K562 (cell line): ENCODE measurements at regions not wholly inside any gene's neighbourhood (a gene's known extent, or its start where the extent isn't known, plus 50 kb on each side); places are given as distances from the start of the nearest gene placed in this dataset.

Source experiments
- ATAC-seq: fragments of 200-7000 bp; cut with Tn5 transposase; 3 replicates; pipeline ENCODE4 v1.9.1; 2020; ENCODE audit warnings: moderate library complexity
- BruUV-seq: library from RNA; stranded (reverse); fragments of 400-500 nt; replicated peaks from 2 replicates; lab custom pipeline; 2021; lab: Mats Ljungman, UMichigan
- CTCF ChIA-PET: fragments of 300-600 bp; formaldehyde crosslinking; extraction: SDS; loops from one replicate; lab custom pipeline; 2021; ENCODE audit warnings: low intra/inter-chr PET ratio; lab: Yijun Ruan, JAX
- POLR2A ChIA-PET: fragments of 300-600, 350-650 bp; sonication (Branson Sonifier 250); formaldehyde crosslinking; extraction: SDS; loops from one replicate; lab custom pipeline; 2021; ENCODE audit warnings: antibody characterized with exemption, inconsistent platforms; lab: Yijun Ruan, JAX
- DNase-seq, 4 experiments: peaks; one replicate each; pipeline versions ENCODE4 v3.0.0 to v3.0.0-alpha.2; 2011 to 2018; ENCODE audit warnings: low spot score in 3 of 4, mixed read lengths in 3 of 4; ENCODE audit errors: extremely low read depth in 1 of 4
- FAIRE-seq: peaks from 2 replicates; lab custom pipeline; 2011; peaks lifted over from hg19 to GRCh38; lab: Jason Lieb, UNC
- H2AFZ ChIP-seq: 2 replicates; pipeline ENCODE4 v1.6.0; 2011; ENCODE audit warnings: low read depth, low read length, control low read depth, inconsistent platforms
- H3K27ac ChIP-seq: fragments of 200-600 bp; 3 replicates; pipeline ENCODE4 v1.8.0; 2011; ENCODE audit warnings: low read depth, mild to moderate bottlenecking, control low read depth, inconsistent platforms, low read length, moderate library complexity, mixed read lengths; ENCODE audit errors: extremely low read depth
- H3K27me3 ChIP-seq, 2 experiments: fragments of 300-600 bp in 1 of 2; 2 replicates in 1 of 2; 3 replicates in 1 of 2; pipeline versions ENCODE4 v1.6.0 to v1.8.0; 2011; ENCODE audit warnings: inconsistent platforms in 2 of 2, low read length in 2 of 2, mild to moderate bottlenecking in 1 of 2, mixed read lengths in 1 of 2, moderate library complexity in 1 of 2; ENCODE audit not compliant: control insufficient read depth in 2 of 2, insufficient read depth in 2 of 2
- H3K36me3 ChIP-seq: fragments of 300-600 bp; 3 replicates; pipeline ENCODE4 v1.8.0; 2011; ENCODE audit warnings: mild to moderate bottlenecking, low read length, inconsistent platforms; ENCODE audit not compliant: control insufficient read depth, insufficient read depth
- H3K4me1 ChIP-seq, 2 experiments: fragments of 200-600 bp in 1 of 2; replicated peaks in 1 of 2; 2 replicates in 1 of 2; 3 replicates in 1 of 2; pipeline versions ENCODE4 v1.5.1 to v1.8.0; 2011; ENCODE audit warnings: inconsistent platforms in 2 of 2, low read length in 2 of 2, mild to moderate bottlenecking in 1 of 2, mixed read lengths in 1 of 2, moderate library complexity in 1 of 2; ENCODE audit not compliant: control insufficient read depth in 2 of 2, insufficient read depth in 2 of 2
- H3K4me2 ChIP-seq: 2 replicates; pipeline ENCODE4 v1.6.1; 2011; ENCODE audit warnings: low read length, control low read depth, inconsistent platforms, mixed read lengths; ENCODE audit not compliant: insufficient read depth
- H3K4me3 ChIP-seq: fragments of 200-600 bp; sonication (generic), shearing (Covaris generic); 2 replicates; pipeline ENCODE4 v1.5.1; 2016; ENCODE audit warnings: control low read depth, inconsistent platforms
- H3K79me2 ChIP-seq: fragments of 200-600 bp; 3 replicates; pipeline ENCODE4 v1.8.0; 2011; ENCODE audit warnings: low read length, inconsistent platforms; ENCODE audit not compliant: control insufficient read depth, insufficient read depth
- H3K9ac ChIP-seq, 2 experiments: 2 replicates each; pipeline versions ENCODE4 v1.6.0 to v1.6.1; 2011; ENCODE audit warnings: low read depth in 2 of 2, low read length in 2 of 2, control low read depth in 1 of 2, inconsistent platforms in 1 of 2, mild to moderate bottlenecking in 1 of 2, mixed read lengths in 1 of 2; ENCODE audit not compliant: insufficient read depth in 1 of 2
- H3K9me1 ChIP-seq: one replicate; pipeline ENCODE4 v1.6.0; 2011; ENCODE audit warnings: inconsistent platforms, mild to moderate bottlenecking, low read length, moderate library complexity; ENCODE audit not compliant: control insufficient read depth, insufficient read depth
- H3K9me3 ChIP-seq: replicated peaks from 2 replicates; pipeline ENCODE4 v1.5.1; 2011; ENCODE audit warnings: low read depth, low read length, inconsistent platforms; ENCODE audit not compliant: control insufficient read depth, insufficient read depth
- H4K20me1 ChIP-seq: replicated peaks from 2 replicates; pipeline ENCODE4 v1.6.1; 2011; ENCODE audit warnings: low read length, inconsistent platforms, mixed read lengths; ENCODE audit not compliant: control insufficient read depth, insufficient read depth
- CBFB ChIP-seq: sonication (generic); formaldehyde crosslinking; IDR thresholded peaks from 2 replicates; pipeline ENCODE4 v1.4.0; 2020; ENCODE audit warnings: mild to moderate bottlenecking, missing genetic modification reagents
- CREBBP ChIP-seq: IDR thresholded peaks from one replicate; pipeline ENCODE4 v1.6.1; 2012; ENCODE audit warnings: low read depth, mild to moderate bottlenecking, control low read depth, inconsistent platforms, low read length
- POLR2AphosphoS2 ChIP-seq: IDR thresholded peaks from 2 replicates; pipeline ENCODE4 v1.6.1; 2012; ENCODE audit warnings: low read length, improper control_type of control experiment
- RHOXF2B ChIP-seq: fragments of 250-450 bp; sonication (Bioruptor Pico); conservative IDR thresholded peaks from 2 replicates; pipeline ENCODE4 v1.5.1; 2021
- RUNX1 ChIP-seq: sonication (generic); IDR thresholded peaks from 2 replicates; pipeline ENCODE4 v1.6.1; 2016; ENCODE audit warnings: antibody characterized with exemption, low read depth
- SMAD1 ChIP-seq: fragments of 150-350 bp; IDR thresholded peaks from 2 replicates; pipeline ENCODE4 v1.6.1; 2014; ENCODE audit warnings: low read length, low read depth; ENCODE audit not compliant: partially characterized antibody
- TEAD4 ChIP-seq, 2 experiments: sonication (generic) in 1 of 2; formaldehyde crosslinking in 1 of 2; IDR thresholded peaks; 2 replicates each; pipeline versions ENCODE4 v1.6.1 to v1.8.0; 2012 to 2022; ENCODE audit warnings: borderline replicate concordance in 1 of 2, inconsistent platforms in 1 of 2, low read length in 1 of 2, mild to moderate bottlenecking in 1 of 2, missing genetic modification reagents in 1 of 2
- WHSC1 ChIP-seq: IDR thresholded peaks from one replicate; pipeline ENCODE4 v1.6.1; 2012; ENCODE audit warnings: low read length, control low read depth, inconsistent platforms
- ZNF140 ChIP-seq: fragments of 250-450 bp; sonication (Bioruptor Pico); IDR thresholded peaks from 2 replicates; pipeline ENCODE4 v1.8.0; 2021; ENCODE audit warnings: moderate library complexity, mild to moderate bottlenecking, inconsistent platforms
- ZNF3 ChIP-seq: fragments of 250-450 bp; sonication (Bioruptor Pico); IDR thresholded peaks from 2 replicates; pipeline ENCODE4 v1.5.0; 2021; ENCODE audit warnings: mild to moderate bottlenecking, moderate library complexity
- whole genome bisulfite sequencing: fragments of 100-300 bp; shearing (Covaris generic); methylation state at CpG from one replicate; pipeline ENCODE4 v1.1.6; 2016; ENCODE audit warnings: low coverage, mixed read lengths; ENCODE audit not compliant: insufficient coverage; ENCODE audit errors: missing lambda C conversion rate; 5-methylcytosine and 5-hydroxymethylcytosine counted together
- in situ Hi-C: fragments of 300-500 bp; cut with MboI; formaldehyde crosslinking; loops from 4 replicates; pipeline ENCODE4 v1.15.0; 2018; ENCODE audit warnings: inconsistent platforms, mixed read lengths
- intact Hi-C: fragments of 100-400 bp; cut with micrococcal nuclease; formaldehyde crosslinking; loops from 2 replicates; pipeline ENCODE4 v1.14.2; 2022
- TF ChIP-seq, protein P1 (sequence below): fragments of 450-650 bp; IDR thresholded peaks from 2 replicates; pipeline ENCODE4 v1.6.1; 2016; ENCODE audit warnings: mild to moderate bottlenecking, moderate library complexity
- TF ChIP-seq, protein P2 (sequence below), 2 experiments: fragments of 450-650 bp in 1 of 2; sonication (generic) in 1 of 2; formaldehyde crosslinking; conservative IDR thresholded peaks; 2 replicates each; pipeline versions ENCODE4 v1.4.0 to v1.8.1; 2020 to 2022; ENCODE audit warnings: mild to moderate bottlenecking in 1 of 2, missing genetic modification reagents in 1 of 2

DNA sequence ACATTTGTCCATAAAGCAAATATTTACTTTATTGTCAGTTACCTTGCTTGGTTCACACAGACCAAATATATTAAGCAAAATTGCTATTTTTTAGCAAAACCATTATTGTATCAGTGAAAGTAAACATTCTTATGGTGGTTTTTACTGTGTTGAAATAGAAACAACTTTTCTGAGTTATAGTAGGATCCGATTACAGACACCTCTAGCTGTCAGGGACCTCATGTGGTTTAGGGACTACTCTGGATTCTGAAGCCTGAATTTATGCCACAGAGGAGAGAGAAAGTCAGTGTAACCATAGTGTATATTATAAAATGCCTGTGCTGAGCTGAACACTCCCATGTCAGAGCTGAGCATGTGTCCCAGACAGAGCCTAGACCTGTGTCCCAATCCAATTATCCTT, 287.5 kb downstream of the FLRT2 start:
- intact Hi-C loops, result no loop called here
- DNase-seq, result no peak
- no peak overlapping the region for H3K4me3 ChIP-seq
- H4K20me1 ChIP-seq, result no peaks in the 10 kb centered on the region
- no peak overlapping the region for H3K4me2 ChIP-seq
- H3K9me3 ChIP-seq, result no peaks in the 10 kb centered on the region
- no peaks in the 10 kb centered on the region for H3K9me1 ChIP-seq
- no peak overlapping the region for H3K9ac ChIP-seq
- ChIA-PET CTCF (no interaction called here), POLR2A (no interaction called here)
- no peaks in the 10 kb centered on the region for H3K27me3 ChIP-seq
- in situ Hi-C loops, result no loop called here
- H3K27ac ChIP-seq, result no peak overlapping the region
- WGBS, result no CpG with 5 or more reads among the region's 1 CpG
- no peaks in the 10 kb centered on the region for H3K4me1 ChIP-seq
- no peak overlapping the region for H2AFZ ChIP-seq
- no TSS peak for BruUV-seq
- no peaks in the 10 kb centered on the region for H3K79me2 ChIP-seq
- no peak for FAIRE-seq
- ATAC-seq, result no peak
- H3K36me3 ChIP-seq, result no peaks in the 10 kb centered on the region
- TF ChIP-seq CREBBP, result no peak
- no peak for TF ChIP-seq ZNF3
- TF ChIP-seq, protein P1, sequence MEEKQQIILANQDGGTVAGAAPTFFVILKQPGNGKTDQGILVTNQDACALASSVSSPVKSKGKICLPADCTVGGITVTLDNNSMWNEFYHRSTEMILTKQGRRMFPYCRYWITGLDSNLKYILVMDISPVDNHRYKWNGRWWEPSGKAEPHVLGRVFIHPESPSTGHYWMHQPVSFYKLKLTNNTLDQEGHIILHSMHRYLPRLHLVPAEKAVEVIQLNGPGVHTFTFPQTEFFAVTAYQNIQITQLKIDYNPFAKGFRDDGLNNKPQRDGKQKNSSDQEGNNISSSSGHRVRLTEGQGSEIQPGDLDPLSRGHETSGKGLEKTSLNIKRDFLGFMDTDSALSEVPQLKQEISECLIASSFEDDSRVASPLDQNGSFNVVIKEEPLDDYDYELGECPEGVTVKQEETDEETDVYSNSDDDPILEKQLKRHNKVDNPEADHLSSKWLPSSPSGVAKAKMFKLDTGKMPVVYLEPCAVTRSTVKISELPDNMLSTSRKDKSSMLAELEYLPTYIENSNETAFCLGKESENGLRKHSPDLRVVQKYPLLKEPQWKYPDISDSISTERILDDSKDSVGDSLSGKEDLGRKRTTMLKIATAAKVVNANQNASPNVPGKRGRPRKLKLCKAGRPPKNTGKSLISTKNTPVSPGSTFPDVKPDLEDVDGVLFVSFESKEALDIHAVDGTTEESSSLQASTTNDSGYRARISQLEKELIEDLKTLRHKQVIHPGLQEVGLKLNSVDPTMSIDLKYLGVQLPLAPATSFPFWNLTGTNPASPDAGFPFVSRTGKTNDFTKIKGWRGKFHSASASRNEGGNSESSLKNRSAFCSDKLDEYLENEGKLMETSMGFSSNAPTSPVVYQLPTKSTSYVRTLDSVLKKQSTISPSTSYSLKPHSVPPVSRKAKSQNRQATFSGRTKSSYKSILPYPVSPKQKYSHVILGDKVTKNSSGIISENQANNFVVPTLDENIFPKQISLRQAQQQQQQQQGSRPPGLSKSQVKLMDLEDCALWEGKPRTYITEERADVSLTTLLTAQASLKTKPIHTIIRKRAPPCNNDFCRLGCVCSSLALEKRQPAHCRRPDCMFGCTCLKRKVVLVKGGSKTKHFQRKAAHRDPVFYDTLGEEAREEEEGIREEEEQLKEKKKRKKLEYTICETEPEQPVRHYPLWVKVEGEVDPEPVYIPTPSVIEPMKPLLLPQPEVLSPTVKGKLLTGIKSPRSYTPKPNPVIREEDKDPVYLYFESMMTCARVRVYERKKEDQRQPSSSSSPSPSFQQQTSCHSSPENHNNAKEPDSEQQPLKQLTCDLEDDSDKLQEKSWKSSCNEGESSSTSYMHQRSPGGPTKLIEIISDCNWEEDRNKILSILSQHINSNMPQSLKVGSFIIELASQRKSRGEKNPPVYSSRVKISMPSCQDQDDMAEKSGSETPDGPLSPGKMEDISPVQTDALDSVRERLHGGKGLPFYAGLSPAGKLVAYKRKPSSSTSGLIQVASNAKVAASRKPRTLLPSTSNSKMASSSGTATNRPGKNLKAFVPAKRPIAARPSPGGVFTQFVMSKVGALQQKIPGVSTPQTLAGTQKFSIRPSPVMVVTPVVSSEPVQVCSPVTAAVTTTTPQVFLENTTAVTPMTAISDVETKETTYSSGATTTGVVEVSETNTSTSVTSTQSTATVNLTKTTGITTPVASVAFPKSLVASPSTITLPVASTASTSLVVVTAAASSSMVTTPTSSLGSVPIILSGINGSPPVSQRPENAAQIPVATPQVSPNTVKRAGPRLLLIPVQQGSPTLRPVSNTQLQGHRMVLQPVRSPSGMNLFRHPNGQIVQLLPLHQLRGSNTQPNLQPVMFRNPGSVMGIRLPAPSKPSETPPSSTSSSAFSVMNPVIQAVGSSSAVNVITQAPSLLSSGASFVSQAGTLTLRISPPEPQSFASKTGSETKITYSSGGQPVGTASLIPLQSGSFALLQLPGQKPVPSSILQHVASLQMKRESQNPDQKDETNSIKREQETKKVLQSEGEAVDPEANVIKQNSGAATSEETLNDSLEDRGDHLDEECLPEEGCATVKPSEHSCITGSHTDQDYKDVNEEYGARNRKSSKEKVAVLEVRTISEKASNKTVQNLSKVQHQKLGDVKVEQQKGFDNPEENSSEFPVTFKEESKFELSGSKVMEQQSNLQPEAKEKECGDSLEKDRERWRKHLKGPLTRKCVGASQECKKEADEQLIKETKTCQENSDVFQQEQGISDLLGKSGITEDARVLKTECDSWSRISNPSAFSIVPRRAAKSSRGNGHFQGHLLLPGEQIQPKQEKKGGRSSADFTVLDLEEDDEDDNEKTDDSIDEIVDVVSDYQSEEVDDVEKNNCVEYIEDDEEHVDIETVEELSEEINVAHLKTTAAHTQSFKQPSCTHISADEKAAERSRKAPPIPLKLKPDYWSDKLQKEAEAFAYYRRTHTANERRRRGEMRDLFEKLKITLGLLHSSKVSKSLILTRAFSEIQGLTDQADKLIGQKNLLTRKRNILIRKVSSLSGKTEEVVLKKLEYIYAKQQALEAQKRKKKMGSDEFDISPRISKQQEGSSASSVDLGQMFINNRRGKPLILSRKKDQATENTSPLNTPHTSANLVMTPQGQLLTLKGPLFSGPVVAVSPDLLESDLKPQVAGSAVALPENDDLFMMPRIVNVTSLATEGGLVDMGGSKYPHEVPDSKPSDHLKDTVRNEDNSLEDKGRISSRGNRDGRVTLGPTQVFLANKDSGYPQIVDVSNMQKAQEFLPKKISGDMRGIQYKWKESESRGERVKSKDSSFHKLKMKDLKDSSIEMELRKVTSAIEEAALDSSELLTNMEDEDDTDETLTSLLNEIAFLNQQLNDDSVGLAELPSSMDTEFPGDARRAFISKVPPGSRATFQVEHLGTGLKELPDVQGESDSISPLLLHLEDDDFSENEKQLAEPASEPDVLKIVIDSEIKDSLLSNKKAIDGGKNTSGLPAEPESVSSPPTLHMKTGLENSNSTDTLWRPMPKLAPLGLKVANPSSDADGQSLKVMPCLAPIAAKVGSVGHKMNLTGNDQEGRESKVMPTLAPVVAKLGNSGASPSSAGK, result no peak
- TF ChIP-seq CBFB (CRISPR knock-in tag), result no peak
- TF ChIP-seq RHOXF2B, result no peak
- no peak for TF ChIP-seq ZNF140 (CRISPR knock-in tag)
- TF ChIP-seq WHSC1, result no peak
- TF ChIP-seq SMAD1, result no peak
- no peak for TF ChIP-seq POLR2AphosphoS2
- no peak for TF ChIP-seq RUNX1
- TF ChIP-seq, protein P2, sequence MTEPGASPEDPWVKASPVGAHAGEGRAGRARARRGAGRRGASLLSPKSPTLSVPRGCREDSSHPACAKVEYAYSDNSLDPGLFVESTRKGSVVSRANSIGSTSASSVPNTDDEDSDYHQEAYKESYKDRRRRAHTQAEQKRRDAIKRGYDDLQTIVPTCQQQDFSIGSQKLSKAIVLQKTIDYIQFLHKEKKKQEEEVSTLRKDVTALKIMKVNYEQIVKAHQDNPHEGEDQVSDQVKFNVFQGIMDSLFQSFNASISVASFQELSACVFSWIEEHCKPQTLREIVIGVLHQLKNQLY (CRISPR knock-in tag; conservative IDR thresholded peaks at IDR 0.05), result no peak
- TF ChIP-seq TEAD4 (IDR thresholded peaks at IDR 0.05; ENCODE audit: low read length), result no peak
- TF ChIP-seq TEAD4 (CRISPR knock-in tag; IDR thresholded peaks at IDR 0.05; ENCODE audit: borderline replicate concordance), result no peak
